RPMI7951 (cell line): ENCODE measurements at regions not wholly inside any gene's neighbourhood (a gene's known extent, or its start where the extent isn't known, plus 50 kb on each side); places are given as distances from the start of the nearest gene placed in this dataset.

ENCODE experiments used
- DNase-seq: peaks from one replicate; pipeline ENCODE4 v3.0.0-alpha.2; 2012; ENCODE audit warnings: low read depth

DNA sequence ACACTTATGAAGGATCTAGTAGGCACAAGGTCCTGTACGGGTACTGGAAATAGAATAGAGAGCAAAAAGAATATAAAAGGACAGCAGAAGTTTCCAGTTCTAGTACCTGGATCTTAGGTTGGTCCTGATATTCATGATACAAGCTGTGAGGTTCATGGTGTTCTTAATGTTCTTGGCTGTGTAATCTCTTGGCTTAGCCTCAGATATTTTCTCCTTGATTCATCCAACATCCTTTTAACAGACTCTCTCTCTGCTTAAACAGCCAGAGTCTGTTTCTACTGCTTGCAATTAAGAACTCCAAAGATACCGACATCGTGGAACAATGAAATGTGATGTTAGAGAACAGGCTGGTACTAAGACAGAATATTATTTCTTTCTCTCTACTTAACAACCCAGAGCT, 49.9 kb downstream of the CNTN3 start:
- DNase-seq, result no peak

GRCh38 chr3:74562558-74563269, 51.7 kb downstream of the CNTN3 start:
- no peak for DNase-seq

DNA sequence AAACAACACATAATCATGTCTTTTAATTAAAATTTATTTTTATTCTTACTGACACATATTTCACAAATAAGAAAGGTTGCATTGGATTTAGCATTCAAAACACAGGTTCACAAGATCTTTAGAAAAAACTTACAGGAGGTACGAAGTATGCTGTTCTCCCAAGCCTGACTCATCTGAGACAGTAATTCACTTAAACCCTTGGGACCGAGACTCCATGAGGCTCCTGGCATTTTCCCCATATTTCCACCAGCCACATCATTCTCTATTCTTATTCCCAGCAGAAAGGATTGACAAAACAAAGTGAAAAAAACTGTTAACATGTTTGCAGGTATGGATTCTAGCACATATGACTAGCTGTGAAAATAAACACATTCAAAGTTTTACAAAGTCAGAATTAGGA, 52.6 kb downstream of the CNTN3 start:
- DNase-seq, result no peak

DNA sequence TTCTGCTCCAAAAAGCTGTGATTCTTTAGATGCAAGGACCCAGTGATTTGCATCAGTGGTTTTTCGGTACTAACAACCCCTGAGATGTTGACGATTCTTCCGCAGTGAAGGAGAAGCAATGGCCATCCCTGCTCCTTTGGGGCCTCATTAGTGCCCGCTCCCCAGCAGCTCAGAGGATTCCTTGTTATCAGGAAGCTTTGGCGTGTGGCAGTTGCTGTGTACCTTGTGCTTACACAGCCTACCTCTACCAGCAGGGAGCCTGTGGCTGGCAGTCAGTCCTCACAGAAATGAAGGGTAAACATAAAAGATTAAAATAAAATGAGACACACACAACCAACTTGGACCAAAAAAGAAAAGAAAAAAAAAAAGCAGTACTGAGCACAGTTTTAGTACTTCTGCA, 55.2 kb downstream of the CNTN3 start:
- no peak for DNase-seq

DNA sequence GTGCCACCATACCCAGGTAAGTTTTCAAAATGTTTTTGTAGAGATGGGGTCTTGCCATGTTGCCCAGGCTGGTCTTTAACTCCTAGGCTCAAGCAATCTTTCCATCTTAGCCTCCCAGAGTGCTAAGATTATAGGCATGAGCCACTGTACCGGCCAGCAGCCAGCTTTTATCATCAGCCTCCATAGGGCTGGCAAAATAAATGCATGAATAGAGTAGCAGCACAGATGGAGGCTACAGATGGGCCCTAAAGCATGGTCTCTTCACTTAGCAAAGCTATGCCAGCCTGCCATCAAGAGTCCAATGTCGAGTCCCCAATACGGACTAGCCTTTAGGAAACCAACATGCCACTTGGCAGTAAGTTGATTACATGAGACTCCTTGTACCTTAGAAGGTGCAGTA, 63.8 kb downstream of the CNTN3 start:
- DNase-seq, result no peak

DNA sequence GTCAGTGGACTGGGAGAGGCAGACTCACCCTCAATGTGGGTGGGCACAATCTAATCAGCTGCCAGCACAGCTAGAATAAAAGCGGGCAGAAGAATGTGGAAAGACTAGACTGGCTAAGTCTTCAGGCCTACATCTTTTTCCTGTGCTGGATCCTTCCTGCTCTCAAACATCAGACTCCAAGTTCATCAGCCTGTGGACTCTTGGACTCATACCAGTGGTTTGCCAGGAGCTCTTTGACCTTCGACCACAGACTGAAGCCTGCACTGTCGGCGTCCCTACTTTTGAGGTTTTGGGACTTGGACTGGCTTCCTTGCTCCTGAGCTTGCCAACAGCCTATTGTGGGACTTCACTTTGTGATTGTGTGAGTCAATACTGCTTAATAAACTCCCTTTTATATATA, 68.0 kb downstream of the CNTN3 start:
- no peak for DNase-seq

DNA sequence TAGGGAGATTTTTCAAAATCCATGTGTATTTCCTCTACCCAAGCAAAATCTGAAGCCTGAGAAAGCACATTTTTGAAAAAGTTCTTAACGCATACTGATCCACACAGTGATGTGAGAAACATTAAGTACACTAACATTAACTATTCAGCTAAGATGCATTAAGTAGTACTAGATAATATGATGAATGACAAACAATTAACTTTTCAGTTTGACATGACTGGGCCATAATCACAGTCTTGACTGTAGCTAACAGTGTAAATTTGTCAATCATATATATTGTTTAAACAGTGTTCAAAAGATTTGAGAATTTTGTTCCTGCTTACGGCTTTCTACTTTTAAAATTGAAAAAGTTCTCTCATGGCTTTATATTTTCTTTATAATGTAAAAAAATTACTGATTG, 72.0 kb downstream of the CNTN3 start:
- DNase-seq, result no peak

DNA sequence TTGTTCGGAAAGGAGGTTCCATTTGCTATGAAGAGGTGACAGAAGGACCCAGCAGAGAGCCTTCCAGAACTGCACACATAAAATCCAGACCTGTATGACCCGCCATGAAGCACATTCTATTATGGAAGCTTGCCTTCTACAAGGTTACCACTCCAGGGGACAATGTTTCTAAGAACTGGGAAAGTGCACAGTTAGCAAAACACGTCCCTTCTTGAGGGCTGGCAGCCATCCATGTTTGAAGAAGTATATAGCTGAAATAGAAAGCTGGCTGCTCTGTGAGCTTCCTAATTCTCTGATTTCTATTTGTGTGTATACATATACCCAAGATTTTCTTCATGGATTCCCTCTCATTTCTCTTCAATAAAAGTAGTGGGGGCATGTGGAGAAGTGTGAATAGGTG, 74.6 kb downstream of the CNTN3 start:
- DNase-seq, result no peak

GRCh38 chr3:74538669-74539068, 75.8 kb downstream of the CNTN3 start:
- DNase-seq, result no peak

DNA sequence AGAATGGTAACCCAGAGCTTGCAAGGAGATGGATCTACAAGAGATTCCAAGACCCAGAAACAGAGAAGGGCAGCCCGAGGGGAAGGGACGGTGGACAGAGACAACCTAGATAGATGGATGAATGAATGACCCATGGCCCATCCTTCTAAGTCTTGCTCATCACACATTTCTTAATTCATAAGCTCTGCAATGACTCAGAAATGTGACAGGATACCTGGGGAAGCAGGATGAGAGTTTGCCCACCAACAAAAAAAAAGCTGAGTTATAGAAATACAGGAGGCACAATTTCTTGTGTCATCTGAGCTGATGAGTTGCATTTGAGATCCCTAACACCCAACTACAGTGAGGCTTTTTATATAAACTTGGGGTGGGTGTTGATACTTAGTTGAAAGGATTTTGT, 76.6 kb downstream of the CNTN3 start:
- no peak for DNase-seq

GRCh38 chr3:74537164-74537563, 77.3 kb downstream of the CNTN3 start:
- DNase-seq, result no peak

- DNase-seq, result no peak
Measured at GRCh38 chr3:74535281-74535680, 79.2 kb downstream of the CNTN3 start.

GRCh38 chr3:74534611-74535010, 79.8 kb downstream of the CNTN3 start:
- no peak for DNase-seq

- DNase-seq, result no peak
Measured at GRCh38 chr3:74532446-74532845, 82.0 kb downstream of the CNTN3 start.

DNA sequence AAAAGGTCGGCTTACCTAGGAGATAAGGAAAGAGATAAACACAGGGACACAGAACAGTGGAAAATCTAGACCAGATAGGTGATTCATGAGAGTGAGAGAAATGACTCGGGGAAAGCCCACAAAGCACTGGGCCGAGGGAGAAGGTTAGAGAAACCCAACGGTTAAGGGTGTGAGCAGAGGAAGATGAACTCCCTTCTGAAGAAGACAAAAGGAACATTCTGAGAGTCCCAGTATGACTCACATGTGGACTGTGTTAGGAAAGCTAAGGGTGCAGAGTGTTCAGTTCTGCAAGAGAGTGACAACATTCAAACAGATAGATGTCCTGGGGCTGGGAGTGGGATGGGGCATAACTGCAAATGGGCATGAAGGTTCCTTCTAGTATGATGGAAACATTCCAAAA, 83.0 kb downstream of the CNTN3 start:
- no peak for DNase-seq

- DNase-seq, result no peak
Measured at GRCh38 chr3:74529145-74529544, 85.3 kb downstream of the CNTN3 start.

DNA sequence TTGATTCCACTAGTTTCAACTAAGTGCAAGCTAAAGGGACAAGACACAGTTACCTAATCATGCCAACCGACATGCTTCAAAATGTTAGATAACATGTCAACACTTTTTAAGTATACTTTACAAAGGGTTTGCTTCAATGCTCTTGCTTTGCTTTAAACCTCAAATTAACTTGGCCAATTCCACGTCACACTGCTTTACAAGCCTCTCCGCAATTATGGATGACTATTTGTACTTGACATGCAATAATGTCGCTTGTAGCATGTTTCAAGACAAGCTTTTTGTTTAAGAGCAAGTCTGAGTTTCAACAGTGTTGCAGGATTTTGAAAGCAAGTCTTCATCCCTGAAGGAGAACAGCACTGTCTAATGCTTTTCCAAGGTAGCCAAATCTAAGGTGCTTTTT, 86.9 kb downstream of the CNTN3 start:
- no peak for DNase-seq

DNA sequence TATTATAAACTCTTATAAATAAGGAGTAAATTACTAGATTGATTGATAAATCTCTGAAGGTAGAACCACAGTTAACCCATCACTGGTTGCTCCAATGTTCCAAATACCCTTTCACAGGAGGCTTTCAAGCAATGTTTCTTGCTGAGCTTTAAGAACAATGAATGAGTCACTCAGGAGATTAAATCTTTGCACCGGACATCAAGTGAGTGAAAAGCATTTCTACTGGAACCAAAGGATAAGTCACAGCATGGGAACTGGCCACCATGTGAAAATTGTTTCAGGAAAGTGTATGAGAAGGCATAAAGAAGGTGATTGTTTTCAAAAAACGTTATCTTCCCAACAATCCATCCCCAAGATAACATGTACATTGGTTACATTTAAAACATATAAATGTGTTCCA, 90.6 kb downstream of the CNTN3 start:
- no peak for DNase-seq

- DNase-seq, result no peak
Measured at GRCh38 chr3:74520895-74521294, 93.6 kb downstream of the CNTN3 start.

DNA sequence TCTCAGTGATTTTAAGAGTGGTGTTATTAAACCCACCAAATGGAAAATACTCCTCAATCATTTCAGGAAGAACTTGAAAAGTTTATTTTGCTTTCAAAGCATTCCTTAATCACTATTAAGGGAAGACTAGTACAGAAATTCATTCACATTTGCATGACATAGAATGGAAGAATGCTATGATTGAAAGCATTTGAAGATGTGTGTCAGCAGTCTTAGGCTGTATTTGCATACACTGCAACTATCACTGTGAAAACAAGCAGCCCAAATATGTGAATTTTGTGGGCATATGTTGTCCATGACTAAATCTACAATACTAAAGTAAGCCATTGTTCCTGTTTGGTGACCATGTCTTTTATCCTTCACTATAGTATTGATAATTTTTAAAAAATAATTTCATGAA, 95.8 kb downstream of the CNTN3 start:
- no peak for DNase-seq

- DNase-seq, result no peak
Measured at GRCh38 chr3:74516019-74516418, 98.4 kb downstream of the CNTN3 start.

GRCh38 chr3:74515451-74515850, 99.0 kb downstream of the CNTN3 start:
- no peak for DNase-seq

GRCh38 chr3:74511078-74511477, 103.4 kb downstream of the CNTN3 start:
- DNase-seq, result no peak

- DNase-seq, result no peak
Measured at GRCh38 chr3:74510261-74510818, 104.1 kb downstream of the CNTN3 start.
